ENCODE measurements at regions not wholly inside any gene's neighbourhood (a gene's known extent, or its start where the extent isn't known, plus 50 kb on each side); places are given as distances from the start of the nearest gene placed in this dataset.

- TF ChIP-seq CTCF (IDR thresholded peaks at IDR 0.05) (no peak), POLR2A (IDR thresholded peaks at IDR 0.05) (no peak)
Observed at GRCh38 chrY:8656515-8656914, 680.7 kb upstream of the TSPY4 start.

Measured in Peyer's patch (tissue), 4 donors.